ENCODE measurements at regions not wholly inside any gene's neighbourhood (a gene's known extent, or its start where the extent isn't known, plus 50 kb on each side); places are given as distances from the start of the nearest gene placed in this dataset.

DNA sequence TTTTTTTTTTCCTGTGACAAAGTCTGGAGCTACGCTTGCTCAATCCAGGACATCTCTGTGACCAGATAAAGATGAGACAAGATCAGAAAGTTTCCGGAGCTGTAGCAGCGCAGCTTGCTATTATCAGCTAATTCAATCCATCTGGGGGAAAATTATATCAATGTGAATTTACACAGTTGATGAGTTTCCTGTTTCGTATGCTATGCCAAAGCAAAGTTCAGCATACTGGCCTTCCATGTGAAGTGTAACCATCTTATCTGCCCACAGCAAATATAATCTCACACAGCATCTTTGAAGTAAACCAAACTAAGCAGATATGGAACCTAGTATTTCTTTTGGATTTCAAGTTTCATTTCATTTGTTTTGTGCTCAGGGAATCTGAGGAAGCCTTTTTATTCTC lies 1767.7 kb downstream of the EFNA5 start (continued):
- TF ChIP-seq, protein P1, sequence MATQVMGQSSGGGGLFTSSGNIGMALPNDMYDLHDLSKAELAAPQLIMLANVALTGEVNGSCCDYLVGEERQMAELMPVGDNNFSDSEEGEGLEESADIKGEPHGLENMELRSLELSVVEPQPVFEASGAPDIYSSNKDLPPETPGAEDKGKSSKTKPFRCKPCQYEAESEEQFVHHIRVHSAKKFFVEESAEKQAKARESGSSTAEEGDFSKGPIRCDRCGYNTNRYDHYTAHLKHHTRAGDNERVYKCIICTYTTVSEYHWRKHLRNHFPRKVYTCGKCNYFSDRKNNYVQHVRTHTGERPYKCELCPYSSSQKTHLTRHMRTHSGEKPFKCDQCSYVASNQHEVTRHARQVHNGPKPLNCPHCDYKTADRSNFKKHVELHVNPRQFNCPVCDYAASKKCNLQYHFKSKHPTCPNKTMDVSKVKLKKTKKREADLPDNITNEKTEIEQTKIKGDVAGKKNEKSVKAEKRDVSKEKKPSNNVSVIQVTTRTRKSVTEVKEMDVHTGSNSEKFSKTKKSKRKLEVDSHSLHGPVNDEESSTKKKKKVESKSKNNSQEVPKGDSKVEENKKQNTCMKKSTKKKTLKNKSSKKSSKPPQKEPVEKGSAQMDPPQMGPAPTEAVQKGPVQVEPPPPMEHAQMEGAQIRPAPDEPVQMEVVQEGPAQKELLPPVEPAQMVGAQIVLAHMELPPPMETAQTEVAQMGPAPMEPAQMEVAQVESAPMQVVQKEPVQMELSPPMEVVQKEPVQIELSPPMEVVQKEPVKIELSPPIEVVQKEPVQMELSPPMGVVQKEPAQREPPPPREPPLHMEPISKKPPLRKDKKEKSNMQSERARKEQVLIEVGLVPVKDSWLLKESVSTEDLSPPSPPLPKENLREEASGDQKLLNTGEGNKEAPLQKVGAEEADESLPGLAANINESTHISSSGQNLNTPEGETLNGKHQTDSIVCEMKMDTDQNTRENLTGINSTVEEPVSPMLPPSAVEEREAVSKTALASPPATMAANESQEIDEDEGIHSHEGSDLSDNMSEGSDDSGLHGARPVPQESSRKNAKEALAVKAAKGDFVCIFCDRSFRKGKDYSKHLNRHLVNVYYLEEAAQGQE (IDR thresholded peaks at IDR 0.05; ENCODE audit: low read depth, low read length): no peak
- TF ChIP-seq, protein P2, sequence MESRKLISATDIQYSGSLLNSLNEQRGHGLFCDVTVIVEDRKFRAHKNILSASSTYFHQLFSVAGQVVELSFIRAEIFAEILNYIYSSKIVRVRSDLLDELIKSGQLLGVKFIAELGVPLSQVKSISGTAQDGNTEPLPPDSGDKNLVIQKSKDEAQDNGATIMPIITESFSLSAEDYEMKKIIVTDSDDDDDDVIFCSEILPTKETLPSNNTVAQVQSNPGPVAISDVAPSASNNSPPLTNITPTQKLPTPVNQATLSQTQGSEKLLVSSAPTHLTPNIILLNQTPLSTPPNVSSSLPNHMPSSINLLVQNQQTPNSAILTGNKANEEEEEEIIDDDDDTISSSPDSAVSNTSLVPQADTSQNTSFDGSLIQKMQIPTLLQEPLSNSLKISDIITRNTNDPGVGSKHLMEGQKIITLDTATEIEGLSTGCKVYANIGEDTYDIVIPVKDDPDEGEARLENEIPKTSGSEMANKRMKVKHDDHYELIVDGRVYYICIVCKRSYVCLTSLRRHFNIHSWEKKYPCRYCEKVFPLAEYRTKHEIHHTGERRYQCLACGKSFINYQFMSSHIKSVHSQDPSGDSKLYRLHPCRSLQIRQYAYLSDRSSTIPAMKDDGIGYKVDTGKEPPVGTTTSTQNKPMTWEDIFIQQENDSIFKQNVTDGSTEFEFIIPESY (IDR thresholded peaks at IDR 0.05; ENCODE audit: borderline replicate concordance, low read depth): no peak
- TF ChIP-seq POLR2AphosphoS5 (IDR thresholded peaks at IDR 0.05; ENCODE audit: low read depth, low read length): peak; percentile 77

DNA sequence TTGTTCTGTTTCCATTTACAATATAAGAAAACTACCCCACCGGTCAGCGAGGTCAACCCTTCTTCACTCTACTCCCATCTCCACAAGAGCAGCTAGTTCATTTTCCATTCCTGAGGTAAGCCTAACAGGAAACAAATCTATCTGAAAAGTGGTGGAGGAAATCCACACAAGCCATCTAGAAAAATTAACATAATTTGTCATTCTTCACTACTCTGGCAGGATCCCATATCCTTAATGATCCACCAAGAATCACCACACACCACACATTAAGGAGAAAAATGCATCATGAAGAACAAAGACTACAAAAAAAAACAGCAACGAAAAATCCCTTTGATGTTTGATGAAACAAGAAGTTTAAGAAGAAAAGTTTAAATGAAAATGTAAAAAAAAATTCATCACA lies 1771.0 kb downstream of the EFNA5 start:
- Histone ChIP-seq H2AFZ (ENCODE audit: low read depth) (no peak overlapping the region), H3K9ac (no peak overlapping the region), H3K36me3 (replicated peaks in 1 of 2; ENCODE audit: control insufficient read depth in 1 of 2, insufficient read depth in 2 of 2, low read length in 1 of 2) (no peaks in the 10 kb centered on the region), H3K9me2 (0 out of 2 replicates have a peak, but pooled peaks cover 2% of the 10 kb centered on the region), H3K4me2 (no peak overlapping the region), H3K4me1 (ENCODE audit: control insufficient read depth in 1 of 2, insufficient read depth in 2 of 2, low read depth in 1 of 2, low read length in 1 of 2) (peaks cover 10 to 27% of the 10 kb centered on the region in 2 experiments; a peak in 2 of 4 replicates), H3K27me3 (ENCODE audit: insufficient read depth) (no peaks in the 10 kb centered on the region), H4K20me1 (ENCODE audit: insufficient read depth) (no peaks in the 10 kb centered on the region), H3K4me3 (ENCODE audit: low read depth in 2 of 2, low read length in 1 of 2) (no peak overlapping the region), H3K79me2 (ENCODE audit: insufficient read depth) (no peaks in the 10 kb centered on the region), H3K27ac (ENCODE audit: low read depth in 2 of 2, low read length in 1 of 2) (no peak overlapping the region), H3K9me3 (no peaks in the 10 kb centered on the region), H3F3A (replicated peaks; ENCODE audit: insufficient read depth) (peaks cover 4% of the 10 kb centered on the region)
- no peak for DNase-seq
- TF ChIP-seq SMC3 (IDR thresholded peaks at IDR 0.05; ENCODE audit: low read depth, low read length) (no peak), EP300 (IDR thresholded peaks at IDR 0.05; ENCODE audit: borderline replicate concordance in 1 of 2, low read depth in 1 of 2, low read length in 1 of 2) (no peak), ELF1 (IDR thresholded peaks at IDR 0.05) (no peak), CHD2 (IDR thresholded peaks at IDR 0.05; ENCODE audit: low read length, partially characterized antibody) (no peak), GATA2 (CRISPR knock-in tag; IDR thresholded peaks at IDR 0.05) (no peak), FOXM1 (IDR thresholded peaks at IDR 0.05; ENCODE audit: low read depth) (no peak), FOSL2 (IDR thresholded peaks at IDR 0.05; ENCODE audit: borderline replicate concordance, low read depth) (no peak)
- TF ChIP-seq, protein P3, sequence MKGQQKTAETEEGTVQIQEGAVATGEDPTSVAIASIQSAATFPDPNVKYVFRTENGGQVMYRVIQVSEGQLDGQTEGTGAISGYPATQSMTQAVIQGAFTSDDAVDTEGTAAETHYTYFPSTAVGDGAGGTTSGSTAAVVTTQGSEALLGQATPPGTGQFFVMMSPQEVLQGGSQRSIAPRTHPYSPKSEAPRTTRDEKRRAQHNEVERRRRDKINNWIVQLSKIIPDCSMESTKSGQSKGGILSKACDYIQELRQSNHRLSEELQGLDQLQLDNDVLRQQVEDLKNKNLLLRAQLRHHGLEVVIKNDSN (IDR thresholded peaks at IDR 0.05; ENCODE audit: borderline replicate concordance, low read depth): no peak
- ChIA-PET CTCF (no interaction called here), POLR2A (no interaction called here)
- 88% methylated on average over 3 of the region's 3 CpGs for WGBS (ENCODE audit: low lambda C conversion rate)
